ENCODE measurements at regions not wholly inside any gene's neighbourhood (a gene's known extent, or its start where the extent isn't known, plus 50 kb on each side); places are given as distances from the start of the nearest gene placed in this dataset.

DNA sequence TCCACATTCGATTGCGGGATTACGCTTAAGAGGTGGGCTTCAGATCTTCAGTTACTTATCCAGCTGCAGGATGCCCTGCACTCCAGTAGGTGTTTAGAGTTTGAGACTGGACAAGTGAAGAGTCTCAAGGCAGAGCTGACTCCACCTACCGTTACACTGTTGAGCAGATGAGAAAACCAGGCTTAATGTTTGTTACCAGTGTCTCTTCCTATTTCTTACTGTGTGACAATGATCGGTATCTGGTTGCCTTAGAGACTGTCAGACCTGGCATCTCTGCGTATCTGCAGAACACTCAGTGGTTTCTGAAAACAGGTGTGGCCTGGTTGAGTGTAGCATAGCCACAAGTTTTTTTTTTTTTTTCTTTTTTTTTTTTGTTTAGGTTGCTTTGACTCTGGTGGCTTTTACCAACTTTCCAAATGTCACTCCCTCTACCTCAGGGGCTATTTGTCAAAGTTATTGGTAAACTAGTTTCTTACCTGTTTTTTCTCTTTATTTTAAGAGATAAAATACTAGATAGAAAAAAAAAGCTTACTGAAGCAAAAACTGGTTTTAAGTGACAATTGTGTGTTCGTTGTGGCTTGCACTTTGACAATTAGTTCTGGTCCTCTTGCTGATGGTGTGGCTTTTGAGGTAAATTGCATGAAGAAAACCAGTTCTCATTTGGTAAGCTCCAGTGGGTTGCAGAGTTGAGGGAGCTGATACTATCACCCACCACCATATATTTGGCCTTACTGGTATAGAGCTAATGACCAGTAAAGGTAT, 284.8 kb downstream of the ETS1 start:
- in situ Hi-C loops (cut with HindIII; ENCODE audit: low sequenced_read_pairs), result no loop called here

DNA sequence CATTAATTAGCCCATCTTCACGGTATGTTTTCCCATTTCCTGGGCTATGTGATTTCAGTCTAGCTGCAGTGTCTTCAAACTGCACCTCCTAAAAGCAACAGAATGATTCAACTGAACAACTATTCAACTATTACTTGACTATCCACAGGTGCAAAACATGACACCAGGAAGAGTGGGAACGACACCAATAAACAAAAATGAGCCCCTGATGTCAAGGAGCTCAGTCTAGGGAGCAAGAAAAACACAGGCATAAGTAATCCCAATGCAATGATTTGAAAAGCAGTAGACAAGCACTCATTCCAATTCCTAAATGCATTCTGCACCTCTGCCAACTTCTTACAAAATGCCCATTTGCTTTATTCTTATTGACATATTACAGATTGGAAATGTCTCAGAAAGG, 285.6 kb downstream of the ETS1 start:
- in situ Hi-C loops (cut with HindIII; ENCODE audit: low sequenced_read_pairs), result no loop called here

DNA sequence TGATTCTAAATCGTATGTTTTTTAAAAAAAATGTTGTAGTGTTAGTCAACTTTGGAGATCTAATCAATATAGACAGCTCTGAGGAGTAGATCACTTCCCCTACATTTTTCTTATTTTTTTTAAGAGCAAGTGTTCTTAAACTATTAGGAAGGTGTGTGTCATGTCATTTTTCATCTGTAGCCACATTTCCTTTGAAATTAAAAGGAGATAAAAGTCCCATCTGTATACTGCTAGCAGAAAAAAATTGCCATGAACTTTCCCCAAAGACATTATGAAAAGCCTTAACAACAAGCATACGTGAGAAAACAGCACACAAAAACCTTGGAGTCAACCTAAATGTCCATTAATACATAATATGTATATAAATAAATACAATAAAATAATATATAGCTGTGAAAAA, 286.6 kb downstream of the ETS1 start:
- in situ Hi-C loops (cut with HindIII; ENCODE audit: low sequenced_read_pairs), result no loop called here

DNA sequence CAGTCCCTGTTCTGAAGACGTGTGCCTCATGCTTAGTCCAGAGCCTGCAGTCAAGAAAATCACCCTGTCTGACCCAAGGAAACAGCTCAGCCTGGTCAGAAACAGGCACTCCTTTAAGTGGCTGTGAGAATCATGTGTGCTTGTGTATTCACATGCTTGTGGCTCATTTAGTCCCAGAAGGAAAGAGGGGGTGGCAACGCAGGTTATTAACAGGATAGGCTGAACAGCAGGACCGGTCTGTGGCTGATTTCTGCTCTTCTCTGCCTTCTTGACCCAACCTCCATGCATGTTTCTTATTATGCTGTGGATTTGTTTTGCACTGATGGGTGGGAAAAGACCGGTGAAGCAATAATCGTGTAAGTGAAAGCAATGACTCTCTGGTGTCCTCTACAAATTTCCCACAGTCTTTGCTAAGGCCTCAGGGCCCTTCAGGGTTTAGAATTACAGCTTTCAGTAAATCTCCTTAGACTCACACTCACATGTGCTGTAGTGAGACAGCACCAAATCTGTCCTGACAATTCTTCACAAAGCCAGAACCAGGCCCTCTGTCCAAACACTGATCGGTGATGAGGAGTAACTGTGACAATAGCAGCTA, 288.1 kb downstream of the ETS1 start:
- in situ Hi-C loops (cut with HindIII; ENCODE audit: low sequenced_read_pairs), result loop anchor here (25.0 kb wide), 2 partner anchors 112 to 338 kb away; no protein-coding TSS in a partner anchor

DNA sequence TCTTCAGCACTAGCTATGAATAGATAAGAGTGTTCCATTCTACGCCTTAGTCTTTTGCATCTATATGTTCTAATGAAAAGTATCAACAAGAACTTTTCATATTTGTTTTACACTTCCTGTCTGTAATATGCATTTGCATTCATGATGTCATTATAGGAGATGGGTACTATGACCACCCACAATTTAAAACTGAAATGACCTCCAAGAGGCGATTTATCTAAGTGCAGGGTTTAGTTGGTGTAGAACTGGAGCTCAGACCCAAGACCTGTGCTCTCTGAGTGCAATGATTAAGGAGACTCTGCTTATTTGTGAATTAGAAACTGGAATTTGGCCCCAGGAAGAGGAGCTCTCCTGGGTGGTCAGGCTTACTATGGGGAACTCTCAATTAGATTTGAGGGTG, 289.1 kb downstream of the ETS1 start:
- in situ Hi-C loops (cut with HindIII; ENCODE audit: low sequenced_read_pairs), result loop anchor here (25.0 kb wide), 2 partner anchors 111 to 339 kb away; no protein-coding TSS in a partner anchor

DNA sequence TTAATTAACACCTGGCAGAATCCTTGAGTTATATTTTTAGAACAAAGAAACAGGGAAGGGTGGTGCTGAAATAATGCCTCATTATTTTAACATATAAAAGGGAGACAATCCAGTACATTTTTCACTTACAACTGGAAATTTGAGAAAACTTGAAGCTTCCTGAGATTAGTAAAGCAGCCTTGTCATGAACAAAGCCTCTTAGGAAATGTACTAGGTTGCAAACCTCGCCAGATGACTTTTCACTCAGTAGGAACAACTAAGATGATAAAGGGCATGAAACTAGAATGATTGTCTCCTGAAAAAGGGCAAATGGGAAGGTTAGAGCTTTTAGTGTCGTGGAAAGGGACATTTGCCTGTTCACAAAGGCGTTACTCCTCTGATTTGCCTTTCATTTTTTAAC, 289.6 kb downstream of the ETS1 start:
- in situ Hi-C loops (cut with HindIII; ENCODE audit: low sequenced_read_pairs), result loop anchor here (25.0 kb wide), 2 partner anchors 111 to 339 kb away; no protein-coding TSS in a partner anchor

DNA sequence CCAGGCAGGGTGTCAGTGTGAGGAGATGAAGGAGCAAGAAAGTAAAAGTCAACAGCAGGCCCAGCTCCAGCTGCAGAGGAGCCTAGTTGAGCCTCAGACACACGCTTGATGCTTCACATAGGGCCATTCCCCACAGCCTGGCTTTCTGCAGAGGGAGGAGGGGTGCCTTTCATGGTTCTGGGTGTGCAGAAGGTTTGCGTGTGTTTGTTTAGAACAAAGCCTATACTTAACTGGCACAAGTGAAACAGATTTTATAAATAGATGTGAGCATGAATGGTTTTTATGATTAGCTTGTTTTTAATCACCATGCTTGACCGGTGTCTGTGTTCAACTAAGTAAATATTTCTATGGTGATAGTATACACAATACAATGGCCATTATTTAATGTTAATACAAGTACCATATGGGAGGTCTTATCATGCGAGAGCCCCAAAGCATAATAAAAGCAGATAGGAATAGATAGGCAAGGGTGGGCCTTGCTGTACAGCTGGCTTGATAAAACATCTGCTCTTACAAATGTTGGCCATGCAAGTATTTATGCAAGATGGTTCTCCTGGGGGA, 290.2 kb downstream of the ETS1 start:
- in situ Hi-C loops (cut with HindIII; ENCODE audit: low sequenced_read_pairs), result loop anchor here (25.0 kb wide), 2 partner anchors 110 to 340 kb away; no protein-coding TSS in a partner anchor

DNA sequence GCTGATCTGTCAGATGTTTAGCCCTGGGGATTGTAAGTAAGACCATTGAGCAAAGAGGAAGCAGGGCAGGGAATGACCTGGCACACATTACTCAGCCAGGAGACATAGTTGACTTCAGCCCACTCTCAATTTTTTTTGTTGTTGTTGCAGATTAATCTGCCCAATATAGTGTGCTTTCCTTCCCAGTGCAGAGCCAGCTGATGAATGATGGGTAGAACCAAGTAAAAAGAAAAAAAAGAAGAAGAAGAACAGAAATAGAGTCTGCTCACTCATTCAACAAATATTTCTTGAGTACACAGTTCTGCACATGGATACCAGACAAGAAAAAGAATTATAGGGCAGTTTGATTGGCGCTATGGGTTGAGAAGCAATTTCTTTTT, 292.7 kb downstream of the ETS1 start:
- in situ Hi-C loops (cut with HindIII; ENCODE audit: low sequenced_read_pairs), result loop anchor here (25.0 kb wide), 2 partner anchors 107 to 343 kb away; no protein-coding TSS in a partner anchor

DNA sequence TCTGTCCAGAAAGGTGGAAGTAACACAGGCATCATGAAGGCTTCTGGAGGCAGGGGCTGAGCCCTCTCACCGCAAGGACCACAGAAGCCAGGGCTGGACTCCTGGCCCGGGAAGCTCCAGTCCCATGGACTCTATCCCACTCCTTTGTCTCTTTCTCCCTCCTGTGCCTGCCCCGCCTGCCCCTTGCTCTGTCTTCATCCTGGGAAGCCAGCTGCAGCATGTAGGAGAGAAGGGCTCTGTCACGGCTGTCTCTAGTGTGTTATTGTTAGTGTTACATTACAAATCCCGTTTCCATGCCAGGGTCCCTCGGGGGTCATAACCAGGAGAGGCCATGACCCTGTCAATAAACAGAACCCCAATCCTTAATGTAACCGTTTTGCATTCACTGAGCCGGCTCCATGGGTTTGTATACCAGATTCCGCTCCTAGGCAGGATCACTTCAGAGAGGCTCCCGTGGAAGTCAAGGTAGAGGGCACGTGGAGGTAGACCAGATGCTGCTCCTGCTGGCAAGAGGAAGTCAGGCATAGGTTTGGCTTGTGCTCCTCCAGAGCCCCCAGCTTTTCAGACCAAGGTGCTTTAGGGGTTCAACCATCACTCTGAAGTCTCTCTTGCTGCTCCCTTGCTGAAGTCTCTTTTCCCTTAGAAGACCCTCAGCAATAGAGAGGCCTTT, 293.2 kb downstream of the ETS1 start:
- in situ Hi-C loops (cut with HindIII; ENCODE audit: low sequenced_read_pairs), result loop anchor here (25.0 kb wide), 2 partner anchors 107 to 343 kb away; no protein-coding TSS in a partner anchor

DNA sequence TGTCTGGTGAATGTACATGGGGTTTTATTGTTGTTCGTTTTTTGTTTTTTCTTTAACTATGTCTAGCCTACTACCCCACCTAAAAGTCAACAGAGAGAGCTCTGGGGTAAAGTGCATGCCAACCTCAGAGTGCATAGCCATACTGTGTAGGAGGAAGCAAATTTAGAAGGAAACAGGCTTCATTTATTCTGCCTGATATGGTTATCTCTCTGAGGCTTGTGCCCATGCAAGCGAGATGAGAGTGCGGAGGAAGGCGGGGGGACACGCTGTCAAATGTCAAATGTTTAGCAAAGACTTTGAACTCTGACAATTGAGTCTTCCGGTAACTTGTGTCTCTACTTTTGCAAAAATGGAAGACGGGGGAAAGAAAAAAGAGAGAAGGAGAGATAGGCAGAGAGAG, 295.5 kb downstream of the ETS1 start:
- in situ Hi-C loops (cut with HindIII; ENCODE audit: low sequenced_read_pairs), result loop anchor here (25.0 kb wide), 2 partner anchors 105 to 345 kb away; no protein-coding TSS in a partner anchor

DNA sequence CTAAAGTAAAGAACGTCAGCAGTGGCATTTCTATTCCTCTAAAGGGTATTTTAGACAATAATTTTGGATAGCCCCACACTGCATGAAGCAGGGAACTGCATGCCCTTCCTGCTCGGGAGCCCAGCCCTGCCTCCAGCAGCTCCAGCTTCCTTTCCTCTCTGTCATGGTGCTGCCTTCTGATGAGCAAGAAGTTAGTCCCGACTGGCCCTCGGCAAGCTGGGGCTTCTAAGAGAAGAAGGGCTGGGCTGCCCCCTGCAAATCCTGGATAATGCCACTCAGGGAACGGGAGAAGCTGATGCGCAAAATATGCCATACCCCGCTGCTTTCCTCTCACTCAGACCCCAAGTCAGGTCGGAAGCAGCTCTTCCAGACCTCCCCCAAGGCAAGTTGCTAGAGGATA, 296.4 kb downstream of the ETS1 start:
- in situ Hi-C loops (cut with HindIII; ENCODE audit: low sequenced_read_pairs), result loop anchor here (25.0 kb wide), 2 partner anchors 104 to 346 kb away; no protein-coding TSS in a partner anchor

DNA sequence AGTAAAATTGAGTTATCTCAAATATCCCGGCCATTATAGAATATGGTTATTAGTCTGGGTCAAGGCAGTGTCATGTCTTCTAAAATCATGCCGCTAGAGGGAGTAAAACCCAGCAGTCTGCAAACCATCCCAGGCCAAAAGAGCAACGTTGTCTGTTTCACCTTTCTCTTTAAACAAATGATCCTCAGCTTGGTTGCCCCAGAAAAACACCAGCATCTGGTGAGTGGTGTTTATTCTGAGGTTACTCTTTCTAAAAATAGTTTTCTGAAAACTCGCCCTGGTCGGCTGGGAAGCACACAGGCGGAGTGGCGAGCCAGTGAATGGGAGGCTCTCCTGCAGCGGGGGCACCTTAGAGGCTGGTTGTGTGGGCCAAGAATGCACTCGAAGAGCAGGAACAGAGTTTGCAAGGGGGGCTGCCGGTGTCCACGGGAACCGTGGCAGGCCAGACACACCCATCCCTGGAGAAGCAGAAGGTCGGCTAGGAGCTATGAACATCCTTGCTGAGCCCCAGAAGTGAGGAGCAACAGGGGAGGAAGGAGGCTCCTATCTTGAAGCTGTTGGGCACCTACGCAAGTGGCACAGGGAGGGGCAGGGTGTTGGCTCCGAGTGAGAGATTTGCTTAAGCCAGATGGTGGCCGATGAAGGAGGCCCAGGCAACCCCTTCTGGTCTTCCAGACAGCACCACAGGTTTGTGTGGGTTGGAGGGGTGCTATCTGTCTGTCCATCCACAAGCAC, 297.1 kb downstream of the ETS1 start:
- in situ Hi-C loops (cut with HindIII; ENCODE audit: low sequenced_read_pairs), result loop anchor here (25.0 kb wide), 2 partner anchors 103 to 347 kb away; no protein-coding TSS in a partner anchor

DNA sequence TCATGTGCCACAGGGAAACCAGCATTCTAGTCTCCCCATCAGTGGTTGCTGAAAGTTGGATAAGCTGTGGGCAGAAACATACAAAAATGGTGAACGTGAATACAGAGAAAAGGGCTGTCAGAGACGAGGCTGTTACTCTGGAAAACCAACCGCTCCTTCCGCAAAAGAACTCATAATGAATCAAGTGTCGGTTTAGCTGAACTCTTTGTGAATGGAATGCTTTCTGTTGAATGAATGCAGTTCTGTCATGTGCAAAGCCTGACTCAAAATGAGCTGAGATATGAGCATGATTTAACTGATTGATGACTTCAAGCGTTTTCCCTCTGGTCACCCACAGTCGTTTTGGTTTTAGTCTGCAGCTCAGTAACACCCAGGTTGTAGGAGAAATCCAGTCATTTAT, 298.3 kb downstream of the ETS1 start:
- in situ Hi-C loops (cut with HindIII; ENCODE audit: low sequenced_read_pairs), result loop anchor here (25.0 kb wide), 2 partner anchors 102 to 348 kb away; no protein-coding TSS in a partner anchor

DNA sequence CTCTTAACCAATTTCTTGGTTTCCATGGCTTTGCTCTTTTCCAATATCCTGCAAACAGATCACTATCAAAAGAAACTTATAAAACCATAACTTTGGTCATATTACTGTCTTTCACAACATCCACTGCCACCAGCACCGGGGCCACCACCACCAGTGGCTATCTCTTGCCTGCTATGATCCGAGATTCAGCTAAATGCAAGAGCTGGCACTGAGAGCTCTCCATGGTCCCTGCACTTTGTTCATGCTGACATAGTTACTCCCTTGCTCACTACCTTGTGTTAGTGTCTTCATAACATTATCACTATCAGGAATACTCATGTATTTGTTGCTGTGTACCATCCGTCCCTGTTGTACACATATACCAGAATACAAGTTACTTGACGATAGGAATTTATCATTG, 299.0 kb downstream of the ETS1 start:
- in situ Hi-C loops (cut with HindIII; ENCODE audit: low sequenced_read_pairs), result loop anchor here (25.0 kb wide), 2 partner anchors 101 to 349 kb away; no protein-coding TSS in a partner anchor

DNA sequence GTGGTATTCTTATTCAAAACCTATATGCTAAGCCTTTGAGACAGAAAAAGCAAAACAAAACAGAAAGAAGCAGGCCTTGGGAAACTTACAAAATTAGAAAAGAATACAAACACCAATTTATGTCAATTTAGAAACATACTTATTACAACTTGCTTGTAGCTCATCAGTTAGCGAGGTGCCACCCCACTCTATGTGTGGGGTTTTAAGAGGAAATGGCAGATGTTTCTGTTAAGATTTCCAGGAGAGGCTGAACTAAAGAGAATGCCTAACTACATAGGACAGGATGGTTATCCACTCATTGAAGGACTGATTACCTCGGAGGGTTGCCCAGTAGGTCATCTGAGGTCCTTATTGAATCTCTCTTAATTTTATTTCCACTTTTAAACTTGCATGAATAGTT, 302.0 kb downstream of the ETS1 start:
- in situ Hi-C loops (cut with HindIII; ENCODE audit: low sequenced_read_pairs), result loop anchor here (25.0 kb wide), 2 partner anchors 98 to 352 kb away; no protein-coding TSS in a partner anchor

DNA sequence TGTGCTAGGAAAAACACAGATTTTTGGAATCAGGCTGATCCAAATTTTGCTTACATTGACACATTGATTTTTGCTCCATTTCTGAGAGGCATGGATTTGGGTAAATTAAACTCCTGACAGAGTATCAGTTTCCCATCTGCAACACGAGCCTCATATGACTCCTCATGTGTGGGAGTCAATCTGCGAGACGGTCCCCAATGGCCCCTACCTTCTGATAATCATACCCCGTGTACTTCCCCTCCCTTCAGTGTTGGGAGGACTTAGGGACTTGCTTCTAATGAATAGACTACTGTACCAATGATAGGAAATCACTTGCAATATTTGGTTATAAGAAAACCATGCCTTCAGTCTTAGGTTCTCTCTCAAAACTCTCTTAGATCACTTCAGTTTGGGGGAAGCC, 302.7 kb downstream of the ETS1 start:
- in situ Hi-C loops (cut with HindIII; ENCODE audit: low sequenced_read_pairs), result loop anchor here (25.0 kb wide), 2 partner anchors 97 to 353 kb away; no protein-coding TSS in a partner anchor

DNA sequence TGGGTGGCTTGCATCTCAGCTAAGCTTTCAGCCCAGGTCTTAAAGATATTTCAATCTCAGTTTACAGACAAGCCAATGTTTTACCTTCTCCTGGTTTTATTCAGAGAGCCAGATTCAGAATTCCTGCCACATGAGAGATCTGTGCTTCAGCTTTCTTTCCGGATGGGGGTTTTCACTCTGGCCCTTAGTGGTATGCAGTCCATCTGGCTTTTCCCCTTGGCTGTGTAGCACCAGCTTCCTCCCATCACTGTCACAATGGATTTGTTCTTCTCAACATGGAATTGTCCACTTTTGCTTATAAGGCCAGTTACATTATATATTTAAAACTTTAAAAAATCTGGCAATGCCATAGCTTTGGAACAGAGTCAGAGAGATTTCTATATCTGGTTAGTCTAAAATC, 303.9 kb downstream of the ETS1 start:
- in situ Hi-C loops (cut with HindIII; ENCODE audit: low sequenced_read_pairs), result loop anchor here (25.0 kb wide), 2 partner anchors 96 to 354 kb away; no protein-coding TSS in a partner anchor

DNA sequence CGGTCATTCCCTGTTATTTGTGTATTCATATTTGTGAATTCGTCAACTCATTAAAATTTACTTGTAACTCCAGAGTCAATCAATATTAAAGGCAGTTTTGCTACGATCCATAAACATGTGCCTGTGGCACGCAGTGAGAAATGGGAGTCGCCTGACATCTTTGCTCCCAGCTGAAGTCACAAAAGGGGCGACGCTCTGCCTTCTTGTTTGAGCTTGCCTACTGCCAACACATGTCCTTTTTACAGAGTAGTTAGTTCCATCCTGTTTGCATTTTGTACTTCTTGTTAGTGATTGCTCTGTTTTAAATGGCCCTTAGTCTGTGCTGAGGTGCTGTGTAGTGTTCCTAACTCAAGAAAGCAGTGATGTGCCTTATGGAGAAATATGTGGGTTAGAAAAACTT, 305.3 kb downstream of the ETS1 start:
- in situ Hi-C loops (cut with HindIII; ENCODE audit: low sequenced_read_pairs), result loop anchor here (25.0 kb wide), 2 partner anchors 95 to 355 kb away; no protein-coding TSS in a partner anchor

DNA sequence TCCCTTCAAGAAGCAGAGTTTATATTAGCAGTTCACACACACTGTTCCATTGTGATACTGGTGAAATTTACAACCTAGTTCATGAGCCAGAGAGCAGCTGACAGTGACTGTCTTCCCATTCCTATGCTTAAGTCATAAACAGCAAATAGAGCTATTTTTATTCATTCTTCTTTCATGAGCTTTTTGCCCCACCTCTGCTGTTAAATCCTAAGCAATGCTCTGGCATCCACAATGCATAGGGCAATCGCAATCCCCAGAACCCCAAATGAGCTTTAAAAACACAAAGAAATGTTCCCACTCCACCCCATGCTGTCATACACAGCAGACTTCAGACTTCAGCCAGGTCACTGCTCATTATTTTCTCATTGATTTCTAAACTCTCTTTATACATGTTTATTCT, 307.5 kb downstream of the ETS1 start:
- in situ Hi-C loops (cut with HindIII; ENCODE audit: low sequenced_read_pairs), result loop anchor here (25.0 kb wide), 2 partner anchors 93 to 357 kb away; no protein-coding TSS in a partner anchor

DNA sequence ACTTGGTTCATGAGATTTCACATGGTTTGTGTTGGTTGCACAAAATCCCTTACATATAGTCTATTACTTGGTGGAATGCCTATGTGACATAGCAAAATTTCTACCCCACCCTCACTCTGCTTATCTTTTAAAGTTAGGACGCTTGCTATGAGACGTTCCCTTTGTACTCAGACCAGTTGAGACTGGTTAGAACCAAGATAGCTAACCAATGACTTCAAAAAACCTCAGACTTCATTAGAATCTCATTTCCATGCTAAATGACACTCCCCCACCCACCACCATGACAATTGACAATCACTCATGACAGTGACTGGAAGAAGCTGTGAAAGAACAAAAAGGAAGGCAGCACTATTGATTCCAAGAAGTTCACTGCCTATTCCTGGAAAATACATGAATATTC, 313.6 kb downstream of the ETS1 start:
- in situ Hi-C loops (cut with HindIII; ENCODE audit: low sequenced_read_pairs), result no loop called here

Measured in DLD1 (cell line).